Caco-2 (cell line): ENCODE measurements at regions not wholly inside any gene's neighbourhood (a gene's known extent, or its start where the extent isn't known, plus 50 kb on each side); places are given as distances from the start of the nearest gene placed in this dataset.

Experiments
- BruUV-seq: library from RNA; stranded (reverse); fragments of 400-500 nt; replicated peaks from 2 replicates; lab custom pipeline; 2021; lab: Mats Ljungman, UMichigan
- CTCF ChIA-PET: fragments of 300-600 bp; sonication (Branson Sonifier 250); formaldehyde crosslinking; loops from one replicate; lab custom pipeline; 2022; ENCODE audit warnings: antibody characterized with exemption; lab: Charles Lee
- POLR2A ChIA-PET: fragments of 300-600 bp; sonication (Branson Sonifier 250); formaldehyde crosslinking; loops from one replicate; lab custom pipeline; 2022; ENCODE audit warnings: antibody characterized with exemption; lab: Charles Lee
- DNase-seq, 2 experiments: peaks; one replicate each; pipeline versions ENCODE4 v3.0.0 to v3.0.0-alpha.2; 2020 to 2022
- H3K27me3 ChIP-seq: replicated peaks from 2 replicates; pipeline ENCODE4 v1.6.0; 2011; ENCODE audit warnings: low read length; ENCODE audit not compliant: control insufficient read depth, insufficient read depth
- H3K36me3 ChIP-seq: 2 replicates; pipeline ENCODE4 v1.5.1; 2011; ENCODE audit warnings: low read length; ENCODE audit not compliant: control insufficient read depth, insufficient read depth
- H3K4me1 ChIP-seq: fragments of 250-450 bp; sonication (Bioruptor Pico); 2 replicates; pipeline ENCODE4 v1.5.1; 2020; ENCODE audit warnings: mild to moderate bottlenecking
- H3K4me3 ChIP-seq: 2 replicates; pipeline ENCODE4 v1.5.1; 2011; ENCODE audit warnings: low read depth, mild to moderate bottlenecking, control low read depth, low read length
- H3K9me3 ChIP-seq: fragments of 250-450 bp; sonication (Bioruptor Pico); 2 replicates; pipeline ENCODE4 v1.5.1; 2020; ENCODE audit warnings: mild to moderate bottlenecking, moderate library complexity
- H3K27ac Mint-ChIP-seq: one replicate; pipeline ENCODE4 v1.8.0; 2022; ENCODE audit warnings: mixed read lengths; ENCODE audit not compliant: unreplicated experiment
- H3K27me3 Mint-ChIP-seq: one replicate; pipeline ENCODE4 v1.8.0; 2022; ENCODE audit warnings: mixed read lengths; ENCODE audit not compliant: insufficient read depth, unreplicated experiment
- H3K36me3 Mint-ChIP-seq: one replicate; pipeline ENCODE4 v1.8.0; 2022; ENCODE audit warnings: mild to moderate bottlenecking, mixed read lengths; ENCODE audit not compliant: insufficient read depth, unreplicated experiment
- H3K4me1 Mint-ChIP-seq: one replicate; pipeline ENCODE4 v1.8.0; 2022; ENCODE audit warnings: low read depth, mixed read lengths; ENCODE audit not compliant: unreplicated experiment
- H3K4me3 Mint-ChIP-seq: one replicate; pipeline ENCODE4 v1.8.0; 2022; ENCODE audit warnings: mild to moderate bottlenecking, moderate library complexity, mixed read lengths; ENCODE audit not compliant: unreplicated experiment
- H3K9me3 Mint-ChIP-seq: one replicate; pipeline ENCODE4 v1.8.0; 2022; ENCODE audit warnings: mixed read lengths; ENCODE audit not compliant: unreplicated experiment
- CTCF ChIP-seq, 2 experiments: fragments of 200-600 bp in 1 of 2; IDR thresholded peaks; 1 replicate in 1 of 2; 2 replicates in 1 of 2; pipeline versions ENCODE4 v1.5.1 to v1.8.0; 2011 to 2022; ENCODE audit warnings: antibody characterized with exemption in 1 of 2, control low read depth in 1 of 2, inconsistent platforms in 1 of 2, low read depth in 1 of 2, low read length in 1 of 2, mild to moderate bottlenecking in 1 of 2, moderate library complexity in 1 of 2; ENCODE audit not compliant: insufficient read depth in 1 of 2, severe bottlenecking in 1 of 2, unreplicated experiment in 1 of 2
- intact Hi-C: fragments of 100-400 bp; cut with micrococcal nuclease; formaldehyde crosslinking; loops from one replicate; pipeline ENCODE4 v1.10.0; 2022; ENCODE audit not compliant: unreplicated experiment

- no peaks in the 10 kb centered on the region for H3K36me3 Mint-ChIP-seq
- no peak overlapping the region for H3K4me3 Mint-ChIP-seq
- H3K36me3 ChIP-seq = no peaks in the 10 kb centered on the region
- no peaks in the 10 kb centered on the region for H3K4me1 ChIP-seq
- no peaks in the 10 kb centered on the region; the same call in 1 of the 2 replicates for H3K9me3 ChIP-seq
- no peaks in the 10 kb centered on the region for H3K27me3 ChIP-seq
- H3K27ac Mint-ChIP-seq = no peak overlapping the region
- DNase-seq = no peak
- no TSS peak for BruUV-seq
- TF ChIP-seq CTCF (IDR thresholded peaks at IDR 0.05; ENCODE audit: insufficient read depth in 1 of 2, low read depth in 1 of 2, low read length in 1 of 2, severe bottlenecking in 1 of 2, unreplicated experiment in 1 of 2) = no peak
- no peaks in the 10 kb centered on the region for H3K9me3 Mint-ChIP-seq
- intact Hi-C loops = no loop called here
- ChIA-PET POLR2A (no interaction called here), CTCF (no interaction called here)
- no peaks in the 10 kb centered on the region for H3K4me1 Mint-ChIP-seq
- no peak overlapping the region for H3K4me3 ChIP-seq
- H3K27me3 Mint-ChIP-seq = peaks cover 17% of the 10 kb centered on the region
Measured at GRCh38 chr10:47209466-47209865, 90.5 kb upstream of the GDF10 start.

GRCh38 chr10:47214520-47214919, 85.5 kb upstream of the GDF10 start:
- ChIA-PET POLR2A (no interaction called here), CTCF (interaction anchor here (1.0 to 1.1 kb wide), 2 partner anchors 11 to 167 kb away, joined by 3 read pairs; no protein-coding TSS in a partner anchor)
- Histone ChIP-seq H3K9me3 (no peaks in the 10 kb centered on the region; the same call in 1 of the 2 replicates), H3K27me3 (no peaks in the 10 kb centered on the region), H3K36me3 (no peaks in the 10 kb centered on the region), H3K4me1 (no peaks in the 10 kb centered on the region), H3K4me3 (no peak overlapping the region)
- Mint-ChIP-seq H3K4me3 (no peak overlapping the region), H3K4me1 (no peaks in the 10 kb centered on the region), H3K9me3 (no peaks in the 10 kb centered on the region), H3K36me3 (no peaks in the 10 kb centered on the region), H3K27ac (no peak overlapping the region), H3K27me3 (peaks cover 21% of the 10 kb centered on the region)
- intact Hi-C loops = no loop called here
- no peak for TF ChIP-seq CTCF (IDR thresholded peaks at IDR 0.05; ENCODE audit: insufficient read depth in 1 of 2, low read depth in 1 of 2, low read length in 1 of 2, severe bottlenecking in 1 of 2, unreplicated experiment in 1 of 2)
- no peak for DNase-seq
- no TSS peak for BruUV-seq

GRCh38 chr10:47217113-47217512, 82.9 kb upstream of the GDF10 start:
- H3K4me3 Mint-ChIP-seq = no peak overlapping the region
- intact Hi-C loops = no loop called here

More at GRCh38 chr10:47217113-47217512, 82.9 kb upstream of the GDF10 start:
- Histone ChIP-seq H3K4me3 (no peak overlapping the region), H3K9me3 (no peaks in the 10 kb centered on the region; the same call in 1 of the 2 replicates), H3K36me3 (no peaks in the 10 kb centered on the region), H3K4me1 (no peaks in the 10 kb centered on the region), H3K27me3 (no peaks in the 10 kb centered on the region)
- no TSS peak for BruUV-seq
- ChIA-PET POLR2A (no interaction called here), CTCF (no interaction called here)
- H3K9me3 Mint-ChIP-seq = no peaks in the 10 kb centered on the region
- no peak for TF ChIP-seq CTCF (IDR thresholded peaks at IDR 0.05; ENCODE audit: insufficient read depth in 1 of 2, low read depth in 1 of 2, low read length in 1 of 2, severe bottlenecking in 1 of 2, unreplicated experiment in 1 of 2)
- DNase-seq = no peak
- H3K27me3 Mint-ChIP-seq = peaks cover 16% of the 10 kb centered on the region
- no peaks in the 10 kb centered on the region for H3K36me3 Mint-ChIP-seq
- no peak overlapping the region for H3K27ac Mint-ChIP-seq
- H3K4me1 Mint-ChIP-seq = no peaks in the 10 kb centered on the region
